OCI-LY7 (cell line): ENCODE measurements at regions not wholly inside any gene's neighbourhood (a gene's known extent, or its start where the extent isn't known, plus 50 kb on each side); places are given as distances from the start of the nearest gene placed in this dataset.

ENCODE experiments used
- CTCF ChIP-seq: fragments of 200-600 bp; sonication (generic); conservative IDR thresholded peaks from 2 replicates; pipeline ENCODE4 v1.5.1; 2014; ENCODE audit warnings: mild to moderate bottlenecking, antibody characterized with exemption, low read length, moderate library complexity, mixed read lengths
- EZH2phosphoT487 ChIP-seq: fragments of 200-600 bp; sonication (generic); IDR thresholded peaks from 2 replicates; pipeline ENCODE4 v1.6.1; 2018; ENCODE audit warnings: low read depth, borderline replicate concordance, mild to moderate bottlenecking, mixed run types, antibody characterized with exemption, low read length, moderate library complexity, mixed read lengths

GRCh38 chr5:145244788-145245187 lies 590.4 kb downstream of the PRELID2 start:
- TF ChIP-seq CTCF (no peak), EZH2phosphoT487 (no peak)
